ENCODE measurements at regions not wholly inside any gene's neighbourhood (a gene's known extent, or its start where the extent isn't known, plus 50 kb on each side); places are given as distances from the start of the nearest gene placed in this dataset.
A peak's percentile ranks its signal among the peaks of the same experiment; 100 is the strongest.

- TF ChIP-seq MYC (IDR thresholded peaks at IDR 0.05; ENCODE audit: insufficient read depth, insufficient read length, insufficient replicate concordance, low read length, severe bottlenecking) (no peak), NR2F1 (conservative IDR thresholded peaks at IDR 0.05) (no peak), SIN3A (IDR thresholded peaks at IDR 0.05; ENCODE audit: low read depth, low read length) (no peak), BHLHE40 (IDR thresholded peaks at IDR 0.05; ENCODE audit: borderline replicate concordance in 1 of 2, low read depth in 2 of 2, low read length in 1 of 2) (peak; percentile 89), ZBTB4 (CRISPR knock-in tag; IDR thresholded peaks at IDR 0.05) (no peak), RCOR1 (conservative IDR thresholded peaks at IDR 0.05; ENCODE audit: low read depth, low read length) (no peak), TAF1 (IDR thresholded peaks at IDR 0.05; ENCODE audit: borderline replicate concordance, low read depth, low read length) (no peak), GABPA (IDR thresholded peaks at IDR 0.05; ENCODE audit: low read depth) (no peak), CBFB (IDR thresholded peaks at IDR 0.05; ENCODE audit: low read depth) (no peak), MEF2B (IDR thresholded peaks at IDR 0.05; ENCODE audit: partially characterized antibody, poor library complexity, severe bottlenecking) (no peak)
Measured at GRCh38 chr18:38747153-38747552, 1181.6 kb upstream of the CELF4 start.

Measured in GM12878 (cell line).